Activated T-helper 1 cell treated with anti-CD3 and anti-CD28 coated beads, Interleukin-12 subunit alpha, Interleukin-12 subunit beta, Interleukin-2, Interleukin-4 antibody, amounts not matched to agents 30 ng/mL and 10 ng/mL and 1 ng/mL, durations not matched to agents 14 hours and 24 hours and 36 hours (primary cell): ENCODE measurements at regions not wholly inside any gene's neighbourhood (a gene's known extent, or its start where the extent isn't known, plus 50 kb on each side); places are given as distances from the start of the nearest gene placed in this dataset.
"Not testable (repeated sequence)": the region's sequence is repeated elsewhere in the genome, so short reads cannot be mapped to it uniquely, and the experiment has no call there.

Experiments used
- DNase-seq: peaks from one replicate; pipeline ENCODE4 v3.0.0; 2021; ENCODE audit warnings: low spot score
- H3K27ac Mint-ChIP-seq: one replicate; pipeline ENCODE4 v1.8.0; 2021; ENCODE audit warnings: mild to moderate bottlenecking, mixed read lengths
- H3K27me3 Mint-ChIP-seq: one replicate; pipeline ENCODE4 v1.8.0; 2022; ENCODE audit warnings: mild to moderate bottlenecking, moderate library complexity, mixed read lengths; ENCODE audit not compliant: insufficient read depth
- H3K36me3 Mint-ChIP-seq: one replicate; pipeline ENCODE4 v1.8.0; 2021; ENCODE audit warnings: low read depth, mixed read lengths
- H3K4me1 Mint-ChIP-seq: one replicate; pipeline ENCODE4 v1.8.0; 2021; ENCODE audit warnings: low read depth, mixed read lengths
- H3K4me3 Mint-ChIP-seq: one replicate; pipeline ENCODE4 v1.8.0; 2021; ENCODE audit warnings: mild to moderate bottlenecking, moderate library complexity, mixed read lengths
- H3K9me3 Mint-ChIP-seq: one replicate; pipeline ENCODE4 v1.8.0; 2021; ENCODE audit warnings: mixed read lengths
- intact Hi-C: fragments of 100-400 bp; cut with micrococcal nuclease; formaldehyde crosslinking; loops from one replicate; pipeline ENCODE4 v1.15.1; 2024

DNA sequence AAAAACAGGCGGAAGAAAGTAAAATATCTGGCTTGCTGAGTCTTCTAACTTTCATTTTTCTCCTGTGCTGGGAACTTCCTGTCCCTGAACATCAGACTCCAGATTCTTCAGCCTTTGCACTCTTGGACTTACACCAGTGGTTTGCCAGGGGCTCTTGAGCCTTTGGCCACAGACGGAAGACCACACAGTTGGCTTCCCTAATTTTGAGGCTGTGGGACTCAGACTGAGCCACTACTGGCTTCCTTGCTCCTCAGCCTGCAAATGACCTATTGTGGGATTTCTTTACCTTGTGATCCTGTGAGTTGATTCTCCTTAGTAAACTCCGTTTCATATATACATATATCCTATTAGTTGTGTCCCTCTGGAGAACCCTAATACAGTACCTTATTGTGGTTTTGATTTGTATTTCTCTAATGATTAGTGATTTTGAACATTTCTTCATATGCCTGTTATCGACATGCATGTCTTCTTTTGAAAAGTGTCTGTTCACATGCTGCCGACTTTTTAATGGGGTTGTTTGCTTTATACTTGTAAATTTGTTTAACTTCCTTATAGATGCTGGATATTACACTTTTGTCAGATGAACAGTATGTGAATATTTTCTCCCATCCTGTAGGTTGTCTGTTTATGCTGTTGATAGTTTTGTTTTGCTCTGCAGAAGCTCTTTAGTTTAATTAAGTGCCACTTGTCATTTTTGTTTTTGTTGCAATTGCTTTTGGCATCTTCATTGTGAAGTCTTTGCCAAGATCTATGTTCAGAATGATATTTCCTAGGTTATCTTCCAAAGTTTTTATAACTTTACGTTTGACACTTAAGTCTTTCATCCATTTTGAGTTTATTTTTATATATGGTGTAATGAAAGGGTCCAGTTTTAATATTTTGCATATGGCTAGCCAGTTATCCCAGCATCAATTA lies 348.8 kb upstream of the SETBP1 start:
- H3K4me3 Mint-ChIP-seq: no peak overlapping the region

DNA sequence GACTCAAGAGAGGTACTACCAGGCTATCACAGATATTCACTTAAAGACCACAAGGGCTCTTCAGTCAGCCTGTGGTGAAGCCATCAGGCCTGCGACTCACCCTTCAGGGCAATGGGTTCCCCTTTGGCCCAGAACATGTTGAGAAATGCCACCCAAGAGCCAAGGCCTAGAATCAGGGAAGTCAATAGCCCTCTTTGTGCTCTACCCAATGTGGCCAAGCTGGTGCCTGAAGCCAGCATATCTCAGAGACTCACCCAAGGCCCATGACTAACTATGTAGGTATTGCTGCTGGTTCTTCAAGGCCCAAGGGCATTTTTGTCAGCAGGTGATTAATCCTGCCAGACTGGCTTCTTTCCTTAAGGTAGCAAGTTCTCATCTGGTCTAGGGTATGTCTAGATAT lies 338.9 kb upstream of the SETBP1 start:
- intact Hi-C loops: no loop called here
- no peaks in the 10 kb centered on the region for H3K36me3 Mint-ChIP-seq
- H3K27ac Mint-ChIP-seq: no peak overlapping the region
- H3K27me3 Mint-ChIP-seq: no peaks in the 10 kb centered on the region
- no peaks in the 10 kb centered on the region for H3K4me1 Mint-ChIP-seq
- no peak overlapping the region for H3K4me3 Mint-ChIP-seq
- H3K9me3 Mint-ChIP-seq: peaks cover 13% of the 10 kb centered on the region
- DNase-seq: no peak

More for the DNA sequence above, 348.8 kb upstream of the SETBP1 start:
- no peaks in the 10 kb centered on the region for H3K27me3 Mint-ChIP-seq
- H3K9me3 Mint-ChIP-seq: peaks cover 4% of the 10 kb centered on the region
- no peak overlapping the region for H3K27ac Mint-ChIP-seq
- no peaks in the 10 kb centered on the region for H3K36me3 Mint-ChIP-seq
- no peaks in the 10 kb centered on the region for H3K4me1 Mint-ChIP-seq
- intact Hi-C loops: no loop called here
- no peak for DNase-seq

DNA sequence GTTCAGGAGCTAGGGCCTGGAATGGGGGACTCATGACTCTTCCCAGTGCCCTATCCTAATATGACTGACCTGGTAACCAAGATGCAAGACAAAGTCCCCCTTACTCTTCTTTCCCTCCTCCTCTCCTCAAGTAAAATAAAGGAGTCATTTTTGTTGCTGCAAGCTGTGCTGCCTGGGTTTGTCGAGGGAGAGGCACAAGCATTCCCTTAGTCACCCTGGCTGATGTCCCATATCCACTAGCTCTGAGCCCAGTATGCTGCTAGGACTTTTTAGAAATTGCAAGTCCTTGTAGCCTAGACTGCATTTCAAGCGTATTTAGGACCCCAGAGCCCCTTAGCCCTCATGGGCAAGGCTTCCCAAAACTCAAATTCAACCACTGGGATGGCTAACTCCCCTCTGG lies 338.5 kb upstream of the SETBP1 start:
- Mint-ChIP-seq H3K27ac (no peak overlapping the region), H3K4me3 (no peak overlapping the region), H3K9me3 (peaks cover 13% of the 10 kb centered on the region), H3K27me3 (no peaks in the 10 kb centered on the region), H3K4me1 (no peaks in the 10 kb centered on the region), H3K36me3 (no peaks in the 10 kb centered on the region)
- DNase-seq: no peak
- intact Hi-C loops: no loop called here

DNA sequence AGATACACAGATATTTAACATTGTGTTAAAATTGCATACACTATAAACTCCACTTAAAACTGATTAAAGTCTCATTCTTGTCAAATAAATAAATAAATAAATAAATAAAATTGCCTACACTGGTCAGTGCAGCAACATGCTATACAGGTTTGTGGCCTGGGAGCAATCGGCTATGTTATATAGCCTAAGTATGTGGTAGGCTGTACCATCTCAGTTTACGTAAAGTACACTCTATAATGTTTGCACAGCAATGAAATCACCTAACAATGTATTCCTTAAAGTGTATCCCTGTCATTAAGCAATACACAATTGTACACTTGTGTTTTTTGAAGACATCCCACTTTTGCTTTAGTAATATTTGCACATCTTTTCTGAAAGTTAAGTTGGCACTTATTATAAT lies 337.7 kb upstream of the SETBP1 start:
- no peak overlapping the region for H3K27ac Mint-ChIP-seq
- H3K4me3 Mint-ChIP-seq: no peak overlapping the region
- no peaks in the 10 kb centered on the region for H3K36me3 Mint-ChIP-seq
- no peaks in the 10 kb centered on the region for H3K27me3 Mint-ChIP-seq
- peaks cover 13% of the 10 kb centered on the region for H3K9me3 Mint-ChIP-seq
- intact Hi-C loops: no loop called here
- no peaks in the 10 kb centered on the region for H3K4me1 Mint-ChIP-seq
- no peak for DNase-seq

DNA sequence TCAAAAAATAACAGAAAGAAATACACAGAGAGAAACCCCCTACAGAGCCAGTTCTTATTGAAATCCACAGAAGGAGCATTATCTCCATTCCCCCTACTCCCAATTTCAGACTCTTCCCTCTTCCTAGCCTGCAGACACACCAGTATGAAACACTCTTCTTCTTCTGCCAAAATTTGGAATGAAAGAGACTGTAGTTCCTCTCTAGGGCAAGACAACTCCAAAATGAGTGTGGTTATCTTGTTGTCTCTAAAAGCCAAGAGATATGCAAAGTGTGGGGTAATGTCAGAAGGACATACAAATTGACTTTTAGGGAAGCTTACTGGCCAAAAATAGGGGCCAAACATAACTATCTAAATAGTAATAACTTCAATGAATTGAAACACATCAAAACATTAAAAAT lies 337.1 kb upstream of the SETBP1 start:
- DNase-seq: no peak
- Mint-ChIP-seq H3K9me3 (peaks cover 7% of the 10 kb centered on the region), H3K4me1 (no peaks in the 10 kb centered on the region), H3K27me3 (no peaks in the 10 kb centered on the region), H3K4me3 (no peak overlapping the region), H3K36me3 (no peaks in the 10 kb centered on the region), H3K27ac (no peak overlapping the region)
- intact Hi-C loops: no loop called here

DNA sequence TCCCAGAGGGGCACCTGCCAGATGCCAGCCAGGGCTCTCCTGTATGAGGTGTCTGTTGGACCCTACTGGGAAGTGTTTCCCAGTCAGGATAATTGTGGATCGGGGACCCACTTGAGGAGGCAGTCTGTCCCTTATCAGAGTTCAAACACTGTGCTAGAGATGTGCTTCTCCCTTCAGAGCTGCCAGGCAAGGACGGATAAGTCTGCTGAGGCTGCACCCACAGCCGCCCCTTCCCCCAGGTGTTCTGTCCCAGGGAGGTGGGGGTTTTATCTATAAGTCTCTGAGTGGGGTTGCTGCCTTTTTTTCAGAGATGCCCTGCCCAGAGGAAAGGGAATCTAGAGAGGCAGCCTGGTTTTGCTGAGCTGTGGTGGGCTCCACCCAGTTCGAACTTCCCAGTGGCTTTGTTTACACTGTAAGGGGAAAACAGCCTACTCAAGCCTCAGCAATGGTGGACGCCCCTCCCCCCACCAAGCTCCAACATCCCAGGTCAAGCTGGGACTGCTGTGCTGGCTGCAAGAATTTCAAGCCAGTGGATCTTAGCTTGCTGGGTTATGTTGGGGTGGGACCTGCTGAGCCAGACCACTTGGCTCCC lies 324.0 kb upstream of the SETBP1 start:
- Mint-ChIP-seq H3K27ac (no peak overlapping the region), H3K4me1 (no peaks in the 10 kb centered on the region), H3K9me3 (no peaks in the 10 kb centered on the region), H3K27me3 (no peaks in the 10 kb centered on the region), H3K36me3 (no peaks in the 10 kb centered on the region), H3K4me3 (no peak overlapping the region)
- no peak for DNase-seq
- intact Hi-C loops: loop anchor here (5.0 kb wide), 1 partner anchor 191 kb away; no protein-coding TSS in a partner anchor

DNA sequence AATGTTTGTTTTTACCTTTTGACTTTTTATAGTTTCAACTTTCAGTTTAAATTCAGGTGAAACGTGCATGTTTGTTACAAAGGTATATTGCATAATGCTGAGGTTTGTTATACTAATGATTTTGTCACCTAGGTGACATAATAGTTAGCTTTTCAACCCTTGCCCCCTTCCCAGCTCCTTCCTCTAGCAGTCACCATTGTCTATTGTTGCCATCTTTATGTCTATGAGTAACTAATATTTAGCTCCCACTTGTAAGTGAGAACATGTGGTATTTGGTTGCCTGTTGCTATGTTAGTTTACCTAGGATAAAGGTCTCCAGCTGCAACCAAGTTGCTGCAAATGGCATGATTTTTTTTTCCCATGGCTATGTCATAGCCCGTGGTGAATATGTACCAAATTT lies 322.3 kb upstream of the SETBP1 start:
- H3K4me3 Mint-ChIP-seq: no peak overlapping the region
- intact Hi-C loops: loop anchor here (5.0 kb wide), 1 partner anchor 189 kb away; no protein-coding TSS in a partner anchor
- no peaks in the 10 kb centered on the region for H3K4me1 Mint-ChIP-seq
- DNase-seq: no peak
- no peak overlapping the region for H3K27ac Mint-ChIP-seq
- no peaks in the 10 kb centered on the region for H3K27me3 Mint-ChIP-seq
- no peaks in the 10 kb centered on the region for H3K9me3 Mint-ChIP-seq
- H3K36me3 Mint-ChIP-seq: no peaks in the 10 kb centered on the region

DNA sequence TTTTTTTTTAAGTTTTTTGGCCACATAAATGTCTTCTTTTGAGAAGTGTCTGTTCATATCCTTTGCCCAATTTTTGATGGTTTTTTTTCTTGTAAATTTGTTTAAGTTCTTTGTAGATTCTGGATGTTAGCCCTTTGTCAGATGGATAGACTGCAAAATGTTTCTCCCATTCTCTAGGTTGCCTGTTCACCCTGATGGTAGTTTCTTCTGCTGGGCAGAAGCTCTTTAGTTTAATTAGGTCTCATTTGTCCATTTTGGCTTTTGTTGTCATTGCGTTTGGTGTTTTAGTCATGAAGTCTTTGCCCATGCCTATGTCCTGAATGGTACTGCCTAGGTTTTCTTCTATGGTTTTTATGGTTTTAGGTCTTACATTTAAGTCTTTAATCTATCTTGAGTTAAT lies 320.9 kb upstream of the SETBP1 start:
- intact Hi-C loops: loop anchor here (5.0 to 10.0 kb wide), 3 partner anchors 188 to 853 kb away; no protein-coding TSS in a partner anchor
- H3K27ac Mint-ChIP-seq, H3K9me3 Mint-ChIP-seq: not testable (repeated sequence)

DNA sequence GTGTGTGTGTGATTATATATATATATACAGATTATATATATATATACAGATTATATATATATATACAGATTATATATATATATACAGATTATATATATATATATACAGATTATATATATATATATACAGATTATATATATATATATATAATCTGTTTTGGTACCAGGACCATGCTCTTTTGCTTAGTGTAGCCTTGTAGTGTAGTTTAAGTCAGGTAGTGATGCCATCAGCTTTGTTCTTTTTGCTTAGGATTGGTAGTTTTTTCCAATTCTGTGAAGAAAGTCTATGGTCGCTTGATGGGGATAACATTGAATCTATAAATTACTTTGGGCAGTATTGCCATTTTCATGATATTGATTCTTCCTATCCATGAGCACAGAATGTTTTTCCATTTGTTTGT lies 318.5 kb upstream of the SETBP1 start:
- not testable (repeated sequence) for H3K4me3 Mint-ChIP-seq, H3K36me3 Mint-ChIP-seq, H3K9me3 Mint-ChIP-seq, H3K27me3 Mint-ChIP-seq, H3K27ac Mint-ChIP-seq, DNase-seq, H3K4me1 Mint-ChIP-seq
- intact Hi-C loops: loop anchor here (5.0 to 10.0 kb wide), 2 partner anchors 533 to 850 kb away; no protein-coding TSS in a partner anchor

More for the DNA sequence above, 320.9 kb upstream of the SETBP1 start:
- not testable (repeated sequence) for H3K4me3 Mint-ChIP-seq, H3K36me3 Mint-ChIP-seq, H3K4me1 Mint-ChIP-seq, H3K27me3 Mint-ChIP-seq, DNase-seq

DNA sequence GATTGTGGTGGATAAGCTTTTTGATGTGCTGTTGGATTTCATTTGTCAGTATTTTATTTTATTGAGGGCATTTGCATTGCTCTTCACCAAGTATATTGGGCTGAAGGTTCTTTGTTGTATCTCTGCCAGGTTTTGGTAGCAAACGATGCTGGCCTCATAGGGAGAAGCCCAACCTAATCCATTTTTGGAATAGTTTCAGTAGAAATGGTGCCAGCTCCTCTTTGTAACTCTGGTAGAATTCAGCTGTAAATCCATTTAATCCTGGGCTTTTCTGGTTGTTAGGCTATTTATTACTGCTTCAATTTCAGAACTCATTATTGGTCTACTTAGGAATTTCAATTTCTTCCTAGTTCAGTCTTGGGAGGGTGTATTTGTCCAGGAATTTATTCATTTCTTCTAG lies 309.8 kb upstream of the SETBP1 start:
- Mint-ChIP-seq H3K36me3 (no peaks in the 10 kb centered on the region), H3K4me1 (no peaks in the 10 kb centered on the region), H3K4me3 (no peak overlapping the region), H3K9me3 (peaks cover 26% of the 10 kb centered on the region), H3K27me3 (no peaks in the 10 kb centered on the region), H3K27ac (no peak overlapping the region)
- DNase-seq: no peak
- intact Hi-C loops: no loop called here

DNA sequence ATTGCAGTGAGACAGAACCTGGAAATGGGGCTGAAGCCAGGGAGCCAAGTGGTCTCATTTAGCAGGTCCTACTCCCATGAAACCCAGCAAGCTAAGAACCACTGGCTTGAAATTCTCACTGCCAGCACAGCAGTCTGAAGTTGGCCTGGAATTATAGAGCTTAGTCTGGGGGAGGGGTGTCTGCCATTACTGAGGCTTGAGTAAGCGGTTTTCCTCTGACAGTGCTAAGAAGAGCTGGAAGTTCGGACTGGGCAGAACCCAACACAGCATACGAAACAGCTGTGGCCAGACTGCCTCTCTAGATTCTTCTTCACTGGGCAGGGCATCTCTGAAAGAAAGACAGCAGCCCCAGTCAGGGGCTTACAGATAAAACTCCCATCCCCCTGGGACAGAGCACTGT lies 305.7 kb upstream of the SETBP1 start:
- intact Hi-C loops: no loop called here
- H3K4me3 Mint-ChIP-seq: no peak overlapping the region
- H3K9me3 Mint-ChIP-seq: peaks cover 22% of the 10 kb centered on the region
- DNase-seq: no peak
- H3K4me1 Mint-ChIP-seq: no peaks in the 10 kb centered on the region
- H3K27me3 Mint-ChIP-seq: no peaks in the 10 kb centered on the region
- no peaks in the 10 kb centered on the region for H3K36me3 Mint-ChIP-seq
- H3K27ac Mint-ChIP-seq: no peak overlapping the region

DNA sequence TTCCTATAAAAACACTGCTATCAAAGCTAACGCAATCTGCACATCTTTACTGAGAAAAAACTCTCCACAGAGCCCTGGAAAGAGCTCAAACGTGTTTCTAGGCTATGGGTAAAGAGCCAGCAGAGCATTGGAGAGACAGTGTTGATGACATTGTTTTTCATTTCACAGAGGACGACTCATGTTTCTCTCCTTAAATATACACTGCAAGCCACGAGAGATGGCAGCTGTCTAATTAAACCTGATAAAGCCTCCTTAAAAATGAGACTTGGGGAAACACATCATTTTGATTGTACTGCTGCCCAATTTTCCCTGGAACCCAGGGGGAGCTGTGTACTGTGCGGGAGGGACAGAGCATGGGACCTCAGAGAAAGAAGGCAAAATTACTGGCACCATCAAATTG lies 294.3 kb upstream of the SETBP1 start:
- intact Hi-C loops: no loop called here
- Mint-ChIP-seq H3K4me1 (no peaks in the 10 kb centered on the region), H3K9me3 (no peaks in the 10 kb centered on the region), H3K36me3 (no peaks in the 10 kb centered on the region), H3K27me3 (no peaks in the 10 kb centered on the region), H3K27ac (no peak overlapping the region), H3K4me3 (no peak overlapping the region)
- DNase-seq: no peak

DNA sequence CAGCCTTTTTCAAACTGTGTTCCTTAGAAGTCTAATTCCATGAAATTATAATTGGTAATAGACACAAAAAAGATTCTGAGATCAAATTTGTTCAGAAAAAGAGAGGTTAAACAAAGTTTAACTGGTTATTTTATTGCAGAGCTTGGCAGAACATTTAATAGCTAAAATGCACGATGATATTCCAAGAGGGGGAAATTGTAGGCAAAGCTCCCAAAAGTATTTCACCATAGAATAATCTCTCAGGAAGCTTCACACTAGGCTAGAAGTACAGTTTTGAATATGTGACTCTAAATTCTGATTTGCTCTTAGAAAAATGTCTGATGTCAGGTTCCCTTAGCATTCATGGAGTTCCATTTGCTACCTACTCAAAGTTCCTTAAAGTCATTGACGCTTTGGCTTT lies 292.4 kb upstream of the SETBP1 start:
- no peak for DNase-seq
- intact Hi-C loops: no loop called here
- no peak overlapping the region for H3K4me3 Mint-ChIP-seq
- H3K9me3 Mint-ChIP-seq: no peaks in the 10 kb centered on the region
- H3K4me1 Mint-ChIP-seq: no peaks in the 10 kb centered on the region
- H3K27ac Mint-ChIP-seq: no peak overlapping the region
- no peaks in the 10 kb centered on the region for H3K27me3 Mint-ChIP-seq
- no peaks in the 10 kb centered on the region for H3K36me3 Mint-ChIP-seq
